Prostate gland (tissue), 2 donors: ENCODE measurements at regions not wholly inside any gene's neighbourhood (a gene's known extent, or its start where the extent isn't known, plus 50 kb on each side); places are given as distances from the start of the nearest gene placed in this dataset.

Experiments used
- POLR2A ChIP-seq: fragments of 450-650 bp; IDR thresholded peaks from one replicate; pipeline ENCODE4 v1.6.1; 2016; ENCODE audit warnings: antibody characterized with exemption, mild to moderate bottlenecking
- TF ChIP-seq, protein P1 (sequence below), 4 experiments: fragments of 200-600 bp in 2 of 4; fragments of 450-650 bp in 2 of 4; sonication (generic) in 2 of 4; IDR thresholded peaks; 1 replicate in 3 of 4; 2 replicates in 1 of 4; pipeline ENCODE4 v1.5.1; 2016 to 2019; ENCODE audit warnings: antibody characterized with exemption in 4 of 4, mild to moderate bottlenecking in 2 of 4, moderate library complexity in 2 of 4

DNA sequence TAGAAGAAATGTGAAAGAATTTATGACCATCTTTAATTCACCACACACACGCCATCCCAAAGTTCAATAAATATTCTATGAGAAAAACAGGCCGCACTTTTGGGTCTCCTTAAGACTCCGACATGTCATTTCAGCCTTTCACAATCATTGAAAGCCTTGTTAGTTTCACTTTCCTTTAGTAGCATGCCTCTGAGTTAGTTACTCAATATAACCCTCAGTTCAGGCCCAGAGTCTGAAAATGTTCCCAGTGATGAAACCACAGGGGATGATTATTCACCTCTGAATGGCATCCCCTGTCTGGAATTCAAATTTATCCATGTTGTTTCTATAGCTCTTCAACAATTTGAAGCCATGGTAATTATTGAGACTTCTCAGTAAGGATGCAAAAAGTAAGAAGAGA lies 278.1 kb upstream of the NRP1 start:
- TF ChIP-seq POLR2A = no peak
- TF ChIP-seq, protein P1, sequence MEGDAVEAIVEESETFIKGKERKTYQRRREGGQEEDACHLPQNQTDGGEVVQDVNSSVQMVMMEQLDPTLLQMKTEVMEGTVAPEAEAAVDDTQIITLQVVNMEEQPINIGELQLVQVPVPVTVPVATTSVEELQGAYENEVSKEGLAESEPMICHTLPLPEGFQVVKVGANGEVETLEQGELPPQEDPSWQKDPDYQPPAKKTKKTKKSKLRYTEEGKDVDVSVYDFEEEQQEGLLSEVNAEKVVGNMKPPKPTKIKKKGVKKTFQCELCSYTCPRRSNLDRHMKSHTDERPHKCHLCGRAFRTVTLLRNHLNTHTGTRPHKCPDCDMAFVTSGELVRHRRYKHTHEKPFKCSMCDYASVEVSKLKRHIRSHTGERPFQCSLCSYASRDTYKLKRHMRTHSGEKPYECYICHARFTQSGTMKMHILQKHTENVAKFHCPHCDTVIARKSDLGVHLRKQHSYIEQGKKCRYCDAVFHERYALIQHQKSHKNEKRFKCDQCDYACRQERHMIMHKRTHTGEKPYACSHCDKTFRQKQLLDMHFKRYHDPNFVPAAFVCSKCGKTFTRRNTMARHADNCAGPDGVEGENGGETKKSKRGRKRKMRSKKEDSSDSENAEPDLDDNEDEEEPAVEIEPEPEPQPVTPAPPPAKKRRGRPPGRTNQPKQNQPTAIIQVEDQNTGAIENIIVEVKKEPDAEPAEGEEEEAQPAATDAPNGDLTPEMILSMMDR (IDR thresholded peaks at IDR 0.05) = no peak
